Midbrain (tissue), 1 donor: ENCODE measurements at regions not wholly inside any gene's neighbourhood (a gene's known extent, or its start where the extent isn't known, plus 50 kb on each side); places are given as distances from the start of the nearest gene placed in this dataset.
"Not testable (repeated sequence)": the region's sequence is repeated elsewhere in the genome, so short reads cannot be mapped to it uniquely, and the experiment has no call there.

Experiments
- DNase-seq: peaks from one replicate; lab custom pipeline; 2025; lab: John Stamatoyannopoulos, UW

- DNase-seq: no peak
Observed at GRCh38 chr12:47373554-47374150, 293.9 kb upstream of the AMIGO2 start.

GRCh38 chr12:47370421-47370820, 290.7 kb upstream of the AMIGO2 start:
- no peak for DNase-seq

- DNase-seq: no peak
Observed at GRCh38 chr12:47369085-47369484, 289.3 kb upstream of the AMIGO2 start.

GRCh38 chr12:47367912-47368537, 288.3 kb upstream of the AMIGO2 start:
- no peak for DNase-seq

GRCh38 chr12:47366579-47366978, 286.8 kb upstream of the AMIGO2 start:
- no peak for DNase-seq

- DNase-seq: no peak
Observed at GRCh38 chr12:47366157-47366556, 286.4 kb upstream of the AMIGO2 start.

- not testable (repeated sequence) for DNase-seq
Observed at GRCh38 chr12:47365443-47366076, 285.8 kb upstream of the AMIGO2 start.

GRCh38 chr12:47364261-47364660, 284.5 kb upstream of the AMIGO2 start:
- no peak for DNase-seq

GRCh38 chr12:47362126-47362705, 282.5 kb upstream of the AMIGO2 start:
- no peak for DNase-seq

- no peak for DNase-seq
Observed at GRCh38 chr12:47361389-47362021, 281.7 kb upstream of the AMIGO2 start.

GRCh38 chr12:47360771-47361388, 281.1 kb upstream of the AMIGO2 start:
- DNase-seq: no peak

- no peak for DNase-seq
Observed at GRCh38 chr12:47360093-47360480, 280.3 kb upstream of the AMIGO2 start.

GRCh38 chr12:47359310-47360092, 279.7 kb upstream of the AMIGO2 start:
- no peak for DNase-seq

- DNase-seq: not testable (repeated sequence)
Observed at GRCh38 chr12:47357006-47357405, 277.2 kb upstream of the AMIGO2 start.

GRCh38 chr12:47356129-47356700, 276.5 kb upstream of the AMIGO2 start:
- no peak for DNase-seq

- DNase-seq: no peak
Observed at GRCh38 chr12:47353508-47353907, 273.7 kb upstream of the AMIGO2 start.

- no peak for DNase-seq
Observed at GRCh38 chr12:47352067-47352466, 272.3 kb upstream of the AMIGO2 start.

GRCh38 chr12:47351526-47351925, 271.8 kb upstream of the AMIGO2 start:
- no peak for DNase-seq

GRCh38 chr12:47350062-47350408, 270.3 kb upstream of the AMIGO2 start:
- no peak for DNase-seq

- no peak for DNase-seq
Observed at GRCh38 chr12:47349137-47350061, 269.6 kb upstream of the AMIGO2 start.
